ENCODE measurements at regions not wholly inside any gene's neighbourhood (a gene's known extent, or its start where the extent isn't known, plus 50 kb on each side); places are given as distances from the start of the nearest gene placed in this dataset.

DNA sequence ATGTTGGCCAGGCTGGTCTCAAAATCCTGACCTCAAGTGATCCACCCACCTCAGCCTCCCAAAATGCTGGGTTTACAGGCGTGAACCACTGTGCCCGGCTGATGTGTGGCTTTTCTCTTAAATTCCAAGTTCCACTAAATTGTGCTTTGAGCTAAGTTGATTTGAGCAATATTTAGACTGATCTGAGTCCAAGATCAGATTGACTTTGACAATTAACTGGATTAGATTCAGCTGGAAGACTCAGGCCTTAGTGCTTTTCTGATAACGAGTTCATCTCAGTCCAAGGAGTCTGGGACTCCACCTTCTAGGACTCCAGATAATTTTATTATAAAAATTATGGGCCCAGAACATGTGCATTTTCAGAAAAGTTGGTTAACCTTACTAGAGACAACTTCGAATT is 94.4 kb upstream of the FAM174B start:
- TF ChIP-seq CTCF (conservative IDR thresholded peaks at IDR 0.05; ENCODE audit: low read length) (no peak), EZH2phosphoT487 (IDR thresholded peaks at IDR 0.05; ENCODE audit: borderline replicate concordance) (no peak)

All from Loucy (cell line).